ENCODE measurements at regions not wholly inside any gene's neighbourhood (a gene's known extent, or its start where the extent isn't known, plus 50 kb on each side); places are given as distances from the start of the nearest gene placed in this dataset.

GRCh38 chr10:121371836-121372235 is 226.4 kb downstream of the FGFR2 start:
- TF ChIP-seq POLR2A (IDR thresholded peaks at IDR 0.05) = no peak
- TF ChIP-seq CTCF (IDR thresholded peaks at IDR 0.05 in 4 of 5, conservative IDR thresholded peaks at IDR 0.05 in 1 of 5) = no peak

Measured in gastrocnemius medialis (tissue), 4 donors.